ENCODE measurements at regions not wholly inside any gene's neighbourhood (a gene's known extent, or its start where the extent isn't known, plus 50 kb on each side); places are given as distances from the start of the nearest gene placed in this dataset.

- TF ChIP-seq POLR2A (IDR thresholded peaks at IDR 0.05; ENCODE audit: low read depth, low read length) (no peak), TAF1 (IDR thresholded peaks at IDR 0.05; ENCODE audit: low read depth, low read length) (no peak), POLR2AphosphoS5 (IDR thresholded peaks at IDR 0.05; ENCODE audit: low read depth, low read length) (no peak), SPI1 (IDR thresholded peaks at IDR 0.05; ENCODE audit: low read depth, low read length) (no peak), POU2F2 (IDR thresholded peaks at IDR 0.05; ENCODE audit: low read depth, low read length) (no peak), PAX5 (IDR thresholded peaks at IDR 0.05; ENCODE audit: insufficient read depth, low read length, severe bottlenecking) (no peak)
Observed at GRCh38 chr1:87969040-87969439, 640.4 kb downstream of the LMO4 start.
